GM21423 (cell line): ENCODE measurements at regions not wholly inside any gene's neighbourhood (a gene's known extent, or its start where the extent isn't known, plus 50 kb on each side); places are given as distances from the start of the nearest gene placed in this dataset.
"Not testable (repeated sequence)": the region's sequence is repeated elsewhere in the genome, so short reads cannot be mapped to it uniquely, and the experiment has no call there.

ENCODE experiments used
- ATAC-seq: cut with Tn5 transposase; IDR thresholded peaks from one replicate; pipeline ENCODE4 v1.9.1; 2021; ENCODE audit warnings: mild to moderate bottlenecking, moderate library complexity; ENCODE audit not compliant: unreplicated experiment

DNA sequence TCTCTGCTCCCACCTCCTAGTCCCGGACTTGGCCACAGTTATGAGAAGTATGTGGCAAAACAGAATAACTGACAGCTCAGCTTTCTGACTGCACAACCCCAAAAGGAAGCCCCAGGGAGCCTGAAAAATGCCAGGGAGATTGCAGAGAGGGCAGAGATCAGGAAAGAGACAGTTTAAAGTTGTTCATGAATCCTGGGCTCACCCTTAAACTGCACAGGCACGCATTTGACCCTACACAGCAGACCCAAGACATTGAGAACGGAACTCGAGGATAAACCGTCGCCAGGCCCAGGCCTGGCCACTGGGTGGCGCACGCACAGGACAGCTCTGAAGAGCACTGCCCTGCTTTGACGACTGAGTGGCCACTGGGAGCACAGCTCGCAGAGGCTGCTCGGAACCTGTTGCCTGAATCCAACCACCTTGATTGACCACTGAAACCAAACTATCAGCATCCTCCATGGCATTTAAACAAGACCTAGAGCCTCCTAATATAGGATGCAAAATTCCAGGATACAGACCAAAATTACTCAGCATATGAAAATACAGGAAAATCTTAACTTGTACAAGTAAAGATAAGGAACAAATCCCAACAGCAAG is 114.0 kb downstream of the C16orf95 start:
- ATAC-seq = no peak

DNA sequence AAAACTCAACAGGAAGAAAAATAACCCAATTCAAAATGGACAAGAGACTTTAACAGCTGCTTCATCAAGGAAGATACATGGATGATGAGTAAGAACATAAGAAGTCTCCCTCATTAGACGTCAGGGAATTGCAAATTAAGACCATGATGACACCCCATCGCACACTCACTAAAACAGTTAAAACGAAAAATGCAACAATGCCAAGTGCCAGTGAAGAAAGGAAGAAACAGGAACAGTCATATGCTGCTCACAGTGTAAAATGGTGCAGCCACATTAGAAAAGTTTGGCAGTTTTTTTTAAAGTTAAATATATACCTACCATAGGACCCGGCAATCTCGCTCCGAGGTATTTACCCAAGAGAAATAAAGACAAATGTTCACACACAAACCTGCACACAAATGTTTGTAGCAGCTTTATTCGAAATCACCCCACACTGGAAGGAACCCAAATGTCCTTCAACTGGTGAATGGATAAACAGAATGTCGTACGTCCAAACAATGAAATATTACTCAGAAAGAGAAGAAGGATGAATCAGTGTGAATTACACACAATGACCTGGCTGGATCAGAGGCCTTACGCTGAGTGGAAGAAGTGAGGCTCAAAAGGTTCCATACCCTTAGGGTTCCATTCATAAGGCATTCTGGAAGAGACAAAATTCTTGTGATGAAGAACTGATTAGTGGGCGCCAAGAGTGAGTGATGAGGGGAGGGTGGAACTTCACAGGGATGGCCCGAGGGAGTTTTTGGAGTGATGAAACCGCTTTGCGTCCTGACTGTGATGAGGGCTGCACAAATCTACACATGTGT is 110.3 kb downstream of the C16orf95 start:
- ATAC-seq = no peak

DNA sequence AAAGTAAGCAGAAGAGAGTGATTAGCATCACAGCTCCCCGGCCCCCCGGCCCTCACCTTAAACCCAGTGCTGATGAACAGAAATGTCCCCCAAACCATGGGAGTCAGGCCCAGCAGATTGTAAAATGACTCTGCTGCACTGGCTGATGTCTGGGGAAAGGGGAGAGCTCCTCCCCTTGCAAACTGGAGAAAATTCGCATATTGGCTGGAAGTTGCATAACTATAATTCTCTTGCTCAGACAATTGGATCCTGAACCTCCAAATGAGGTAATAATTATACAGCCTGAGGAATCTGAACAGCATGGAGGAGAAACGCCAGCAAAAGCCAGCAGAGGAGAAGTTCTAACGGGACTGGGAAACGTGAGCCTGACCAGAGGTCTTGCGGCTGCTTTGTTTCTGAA is 109.7 kb downstream of the C16orf95 start:
- no peak for ATAC-seq

DNA sequence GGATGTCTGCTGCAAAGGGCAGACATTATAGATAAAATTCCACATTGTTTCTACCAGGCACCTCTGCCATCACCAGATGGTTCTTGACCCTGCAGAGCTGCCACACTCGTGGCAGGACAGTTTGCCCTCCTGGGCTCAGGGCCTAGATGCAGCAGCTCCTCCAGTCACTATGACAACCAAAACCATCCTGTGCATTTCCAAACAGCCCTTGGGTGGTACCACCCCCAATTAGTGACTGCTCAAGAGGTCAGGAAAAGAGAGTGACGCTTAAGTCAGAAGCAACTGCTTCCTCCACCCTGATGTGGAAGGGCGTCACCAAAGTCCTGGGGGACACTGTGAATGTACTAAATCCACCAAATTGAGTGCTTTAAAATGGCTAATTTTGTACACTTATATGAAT is 109.2 kb downstream of the C16orf95 start:
- no peak for ATAC-seq

DNA sequence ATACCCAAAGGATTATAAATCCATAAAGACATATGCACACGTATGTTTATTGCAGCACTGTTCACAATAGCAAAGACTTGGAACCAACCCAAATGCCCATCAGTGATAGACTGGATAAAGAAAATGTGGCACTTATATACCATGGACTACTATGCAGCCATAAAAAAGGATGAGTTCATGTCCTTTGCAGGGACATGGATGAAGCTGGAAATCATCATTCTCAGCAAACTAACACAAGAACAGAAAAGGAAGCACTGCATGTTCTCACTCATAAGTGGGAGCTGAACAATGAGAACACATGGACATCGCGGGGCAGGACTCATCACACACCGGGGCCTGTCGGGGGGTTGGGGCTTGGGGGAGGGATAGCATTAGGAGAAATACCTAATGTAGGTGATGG is 108.2 kb downstream of the C16orf95 start:
- not testable (repeated sequence) for ATAC-seq

DNA sequence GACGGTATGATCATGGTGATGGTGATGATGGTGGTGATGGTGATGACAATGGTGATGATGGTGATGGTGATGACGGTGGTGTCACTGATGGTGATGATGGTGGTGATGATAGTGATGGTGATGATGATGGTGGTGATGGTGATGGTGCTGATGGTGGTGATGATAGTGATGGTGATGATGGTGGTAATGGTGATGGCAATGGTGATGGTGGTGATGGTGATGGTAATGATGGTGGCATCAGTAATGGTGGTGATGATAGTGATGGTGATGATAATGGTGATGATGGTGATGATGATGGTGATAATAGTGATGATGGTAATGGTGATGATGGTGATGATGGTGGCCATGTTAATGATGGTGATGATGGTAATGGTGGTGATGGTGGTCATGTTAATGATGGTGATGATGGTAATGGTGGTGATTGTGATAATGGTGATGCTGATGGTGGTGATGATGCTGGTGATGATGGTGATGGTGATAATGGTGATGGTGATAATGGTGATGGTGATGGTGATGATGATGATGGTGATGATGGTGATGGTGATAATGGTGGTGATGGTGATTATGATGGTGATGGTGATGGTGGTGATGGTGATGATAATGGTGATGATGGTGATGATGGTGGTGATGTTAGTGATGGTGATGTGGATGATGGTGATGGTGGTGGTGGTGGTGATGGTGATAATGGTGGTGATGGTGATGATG is 107.2 kb downstream of the C16orf95 start:
- no peak for ATAC-seq

DNA sequence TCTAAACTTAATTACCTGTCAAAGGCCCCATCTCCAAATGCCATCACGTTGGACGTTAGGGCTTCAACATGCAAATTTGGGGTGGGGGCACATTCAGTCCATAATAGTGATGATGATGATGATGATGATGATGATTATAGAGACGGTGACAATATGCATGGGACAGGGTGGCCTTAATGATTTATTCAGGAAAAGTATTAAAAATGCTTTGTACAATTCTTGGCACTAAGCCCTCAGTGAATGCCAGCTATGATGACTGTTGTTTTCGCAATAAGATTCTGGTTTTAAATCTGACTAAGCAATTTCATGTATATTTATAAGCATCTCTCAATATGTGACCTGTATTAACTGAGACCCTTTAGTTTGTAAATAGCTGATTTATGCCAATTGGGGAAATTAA is 106.3 kb downstream of the C16orf95 start:
- ATAC-seq = no peak

DNA sequence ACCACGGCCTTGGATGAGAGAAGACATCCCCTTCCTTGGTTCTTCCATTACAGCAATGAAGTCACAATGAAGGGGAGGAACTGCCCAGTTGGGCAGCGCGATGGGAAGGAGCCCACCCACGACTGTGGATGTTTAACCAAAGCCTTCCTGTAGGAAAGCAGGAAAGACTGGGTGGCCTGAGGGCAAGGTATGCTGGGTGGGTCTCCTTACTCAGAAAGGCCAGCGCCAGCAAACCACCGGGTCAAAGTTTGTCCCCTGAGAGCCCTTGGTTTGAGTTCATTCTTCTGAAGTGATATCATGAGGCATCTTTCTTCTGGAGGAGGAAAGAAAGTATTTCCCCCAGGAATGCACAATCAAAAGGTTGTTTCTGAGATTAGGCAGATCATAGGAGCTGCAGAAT is 105.2 kb downstream of the C16orf95 start:
- no peak for ATAC-seq

DNA sequence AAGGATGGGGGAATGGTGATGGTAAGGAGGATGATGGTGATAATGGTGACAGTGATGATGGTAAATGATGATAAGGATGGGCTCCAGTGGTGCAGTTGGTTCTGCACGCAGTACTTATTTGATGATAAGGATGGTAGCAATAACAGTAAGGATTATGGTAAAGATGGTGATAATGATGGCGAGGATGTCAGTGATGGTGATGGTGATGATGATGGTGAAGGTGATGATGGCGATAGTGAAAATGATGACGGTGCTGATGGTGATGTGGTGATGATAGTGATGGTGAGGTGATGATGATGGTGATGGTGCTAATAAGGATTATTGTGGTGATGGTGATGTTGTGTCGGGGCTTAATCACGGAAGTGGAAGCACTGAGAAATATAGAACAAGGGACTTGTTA is 103.7 kb downstream of the C16orf95 start:
- no peak for ATAC-seq

DNA sequence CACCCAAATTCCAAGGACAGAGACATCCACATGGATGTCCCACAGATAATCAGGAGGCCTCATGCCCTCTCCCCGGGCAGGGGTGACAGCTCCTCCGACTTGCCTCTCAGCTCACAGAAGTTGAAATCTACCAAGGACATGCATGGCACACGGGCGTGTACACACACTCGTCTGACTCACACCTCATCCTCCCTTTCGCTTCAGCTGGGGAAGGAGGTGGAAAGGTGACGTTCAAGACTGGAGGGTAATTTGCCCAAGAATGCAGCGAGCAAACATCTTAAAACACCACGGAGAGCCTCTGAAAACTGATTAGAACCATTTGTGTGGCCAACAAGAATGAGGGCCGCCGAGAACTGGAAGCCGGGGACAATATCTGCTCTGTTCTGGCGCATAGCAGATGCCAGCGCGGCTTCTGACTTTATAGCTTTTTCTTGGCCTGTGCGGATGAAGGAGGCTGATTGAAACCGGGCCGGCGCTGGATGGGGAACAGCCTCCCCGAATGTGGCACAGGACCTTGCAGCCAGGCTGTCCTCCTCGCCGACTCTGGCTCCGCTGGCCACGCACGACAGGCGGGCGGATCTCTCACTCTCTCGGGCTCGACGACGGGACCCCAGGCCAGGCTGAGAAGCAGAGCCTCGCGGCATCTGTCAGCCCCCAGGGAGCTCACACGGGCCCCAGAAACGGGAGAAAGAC is 100.9 kb downstream of the C16orf95 start:
- ATAC-seq = no peak

DNA sequence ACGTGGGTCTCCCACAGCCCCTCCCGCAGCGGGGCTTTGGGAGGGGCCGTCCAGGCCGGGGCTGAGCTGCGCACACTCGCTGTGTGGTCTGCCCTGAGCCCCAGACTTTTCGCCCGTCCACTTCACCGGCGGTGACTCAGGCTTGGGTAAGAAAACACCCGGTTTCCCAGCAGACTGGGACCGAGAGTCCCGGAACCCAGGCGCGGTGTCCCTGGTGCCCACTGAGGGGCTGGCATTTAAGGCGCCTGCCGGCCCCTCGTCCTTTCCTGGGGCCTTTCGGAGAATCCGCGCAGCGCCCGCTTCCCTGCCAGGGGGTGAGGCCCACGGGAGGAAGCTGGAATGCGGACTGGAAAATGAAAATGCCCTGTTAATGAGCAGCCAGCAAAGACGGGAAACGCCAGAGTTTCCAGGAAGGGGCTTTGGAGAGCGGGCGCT is 100.3 kb downstream of the C16orf95 start:
- ATAC-seq = no peak

DNA sequence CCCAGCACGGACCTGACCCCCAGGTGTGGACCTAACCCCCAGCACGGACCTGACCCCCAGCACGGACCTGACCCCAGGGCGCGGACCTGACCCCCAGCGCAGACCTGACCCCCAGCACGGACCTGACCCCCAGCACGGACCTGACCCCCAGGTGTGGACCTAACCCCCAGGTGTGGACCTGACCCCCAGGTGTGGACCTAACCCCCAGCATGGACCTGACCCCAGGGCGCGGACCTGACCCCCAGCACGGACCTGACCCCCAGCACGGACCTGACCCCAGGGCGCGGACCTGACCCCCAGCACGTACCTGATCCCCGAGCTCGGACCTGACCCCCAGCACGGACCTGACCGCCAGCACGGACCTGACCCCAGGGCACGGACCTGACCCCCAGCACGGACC is 99.4 kb downstream of the C16orf95 start:
- ATAC-seq = not testable (repeated sequence)

DNA sequence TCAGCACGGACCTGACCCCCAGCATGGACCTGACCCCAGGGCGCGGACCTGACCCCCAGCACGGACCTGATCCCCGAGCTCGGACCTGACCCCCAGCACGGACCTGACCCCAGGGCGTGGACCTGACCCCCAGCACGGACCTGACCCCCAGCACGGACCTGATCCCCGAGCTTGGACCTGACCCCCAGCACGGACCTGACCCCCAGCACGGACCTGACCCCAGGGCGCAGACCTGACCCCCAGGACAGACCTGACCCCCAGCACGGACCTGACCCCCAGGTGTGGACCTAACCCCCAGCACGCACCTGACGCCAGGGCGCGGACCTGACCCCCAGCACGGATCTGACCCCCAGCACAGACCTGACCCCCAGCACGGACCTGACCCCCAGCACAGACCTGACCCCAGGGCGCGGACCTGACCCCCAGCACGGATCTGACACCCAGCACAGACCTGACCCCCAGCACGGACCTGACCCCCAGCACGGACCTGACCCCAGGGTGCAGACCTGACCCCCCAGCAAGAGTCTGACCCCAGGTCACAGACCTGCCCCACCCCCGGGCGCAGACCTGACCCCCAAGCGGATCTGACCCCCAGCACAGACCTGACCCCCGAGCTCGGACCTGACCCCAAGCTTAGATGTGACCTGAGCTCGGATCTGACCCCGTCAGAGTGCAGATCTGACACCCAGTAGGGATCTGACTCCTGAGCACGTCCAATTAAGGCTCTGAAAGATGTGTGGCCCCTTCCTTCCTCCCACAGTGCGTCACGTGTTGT is 98.7 kb downstream of the C16orf95 start:
- no peak for ATAC-seq

DNA sequence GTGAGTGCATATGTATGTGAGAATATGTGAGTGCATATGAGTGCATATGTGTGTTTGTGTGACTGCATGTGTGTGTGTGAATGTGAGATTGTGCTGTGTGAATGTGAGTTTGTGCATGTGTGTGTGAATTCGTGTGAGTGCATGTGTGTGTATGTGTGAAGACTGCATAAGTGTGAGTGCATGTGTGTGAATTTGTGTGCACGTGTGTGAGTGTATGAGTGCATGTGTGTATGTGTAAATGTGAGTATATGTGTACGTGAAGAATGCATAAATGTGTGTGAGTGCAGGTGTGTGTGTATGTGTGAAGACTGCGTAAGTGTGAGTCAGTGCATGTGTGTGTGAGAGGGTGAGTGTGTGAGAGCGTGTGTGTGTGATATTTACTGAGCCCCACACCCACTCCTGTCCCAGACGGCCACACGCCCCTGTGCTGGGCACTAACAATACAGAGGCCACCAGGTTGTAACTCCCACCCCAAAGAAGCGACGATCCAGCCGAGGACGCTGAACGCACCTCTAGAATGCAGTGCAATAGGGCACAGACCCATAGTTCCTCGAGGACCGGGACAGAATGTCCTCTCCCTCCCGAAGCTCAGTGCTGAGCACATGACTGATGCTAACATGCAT is 97.8 kb downstream of the C16orf95 start:
- no peak for ATAC-seq

DNA sequence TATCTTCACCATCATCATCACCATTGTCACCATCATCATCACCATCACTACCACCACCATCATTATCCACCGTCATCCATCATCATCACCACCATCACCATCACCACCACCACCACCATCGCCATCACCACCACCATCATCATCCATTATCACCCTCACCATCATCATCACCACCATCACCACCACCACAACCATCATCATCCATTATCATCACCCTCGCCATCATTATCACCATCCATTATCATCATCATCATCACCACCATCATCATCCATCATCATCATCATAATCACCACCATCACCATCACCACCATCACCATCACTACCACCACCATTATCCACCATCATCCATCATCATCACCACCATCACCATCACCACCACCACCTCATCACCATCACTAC is 95.6 kb downstream of the C16orf95 start:
- no peak for ATAC-seq

DNA sequence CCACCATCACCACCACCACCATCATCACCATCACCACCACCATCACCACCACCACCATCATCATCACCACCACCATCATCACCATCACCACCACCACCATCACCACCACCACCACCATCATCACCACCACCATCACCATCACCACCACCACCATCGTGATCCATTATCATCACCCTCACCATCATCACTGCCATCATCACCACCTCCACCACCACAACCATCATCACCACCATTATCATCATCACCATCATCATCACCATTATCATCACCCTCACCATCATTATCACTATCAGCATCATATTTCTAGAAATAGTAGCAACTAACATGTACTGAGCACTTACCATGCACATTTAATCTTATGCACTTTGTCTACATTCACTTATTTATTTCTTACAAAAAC is 94.9 kb downstream of the C16orf95 start:
- no peak for ATAC-seq

DNA sequence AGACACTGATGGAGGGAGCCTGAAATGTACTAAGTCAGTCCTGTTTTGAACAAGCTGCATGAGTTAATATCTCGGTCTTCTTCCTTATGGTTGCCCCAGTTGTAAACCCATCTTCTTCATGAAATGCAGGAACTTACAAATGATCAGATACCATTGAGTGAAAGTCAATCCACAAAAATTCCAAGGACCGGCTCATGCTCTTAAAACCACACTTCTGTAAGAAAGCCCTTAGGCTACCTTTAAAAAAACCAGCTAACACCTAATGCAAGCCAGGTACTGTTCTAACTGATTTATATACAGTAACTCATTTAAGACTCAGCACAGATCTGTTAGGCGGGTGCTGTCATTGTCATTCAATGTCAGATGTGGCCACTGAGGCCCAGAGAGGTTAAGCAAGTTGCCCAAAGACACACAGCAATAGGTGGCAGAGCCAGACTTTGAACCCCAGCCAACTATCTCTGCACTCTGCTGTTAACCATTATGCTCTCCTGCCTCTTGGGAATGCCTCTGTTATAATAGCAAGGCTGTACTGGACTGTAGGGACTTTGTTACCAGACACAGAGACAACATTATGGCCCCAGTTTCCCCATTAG is 93.4 kb downstream of the C16orf95 start:
- ATAC-seq = no peak

DNA sequence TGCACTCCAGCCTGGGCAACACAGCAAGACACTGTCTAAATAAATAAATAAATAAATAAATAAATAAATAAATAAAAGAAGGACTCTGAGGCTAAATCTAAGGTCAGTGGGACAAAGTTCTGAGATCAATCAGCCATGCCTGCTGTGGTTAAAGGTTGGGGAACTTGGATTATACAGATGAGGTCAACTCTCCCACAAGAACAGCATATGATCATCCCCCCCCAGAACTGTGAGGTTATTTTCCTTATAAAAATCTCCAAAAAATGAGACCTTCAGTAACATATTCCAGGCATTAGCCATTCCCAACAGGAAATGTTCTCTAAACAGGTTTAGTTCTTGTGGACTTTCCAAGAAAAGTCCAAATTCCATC is 90.3 kb downstream of the C16orf95 start:
- no peak for ATAC-seq

DNA sequence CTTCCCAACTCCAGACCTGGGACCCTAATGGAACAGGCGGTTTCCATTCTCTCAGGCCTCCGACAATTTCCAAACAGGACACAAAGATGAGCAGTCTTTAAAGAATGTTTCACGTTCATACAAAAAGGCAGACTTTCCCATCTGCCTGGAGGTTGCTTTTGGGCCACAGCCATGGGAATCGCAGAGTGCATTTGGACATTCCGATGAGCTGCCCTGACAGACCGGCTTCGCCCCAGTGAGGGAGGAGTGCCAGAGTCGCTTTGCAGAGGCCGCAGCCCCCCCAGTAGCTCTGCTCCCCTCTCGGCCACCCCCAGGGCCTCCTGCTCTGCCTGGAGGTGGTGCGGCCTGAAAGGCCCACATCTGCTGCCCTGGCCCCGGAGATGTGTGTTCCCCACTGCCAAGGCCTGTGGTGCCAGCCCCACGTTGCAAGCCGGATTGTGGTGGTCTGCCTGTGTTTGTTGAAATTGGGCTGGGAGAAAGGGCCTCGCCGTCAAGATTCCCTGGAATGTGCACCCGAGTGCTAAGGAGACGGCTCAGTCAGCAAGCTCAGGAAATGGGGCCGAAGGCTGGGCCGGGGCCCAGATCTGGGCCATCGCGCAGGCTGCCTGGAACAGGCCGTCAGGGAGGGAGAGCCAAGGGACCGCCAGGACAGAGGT is 89.8 kb downstream of the C16orf95 start:
- no peak for ATAC-seq
